ENCODE measurements at regions not wholly inside any gene's neighbourhood (a gene's known extent, or its start where the extent isn't known, plus 50 kb on each side); places are given as distances from the start of the nearest gene placed in this dataset.

GRCh38 chr17:79435296-79435695 lies 175.6 kb downstream of the RBFOX3 start:
- H3K27me3 ChIP-seq (replicated peaks; ENCODE audit: insufficient read depth) = peaks cover 11% of the 10 kb centered on the region; the same call in 1 of the 2 replicates
- no peak for DNase-seq
- no peak overlapping the region for H3K27ac ChIP-seq
- no peaks in the 10 kb centered on the region for H4K20me1 ChIP-seq (ENCODE audit: insufficient read depth)
- no peaks in the 10 kb centered on the region for H3K9me2 ChIP-seq (ENCODE audit: insufficient read depth)
- no peaks in the 10 kb centered on the region for H3K9me3 ChIP-seq (ENCODE audit: low read depth)
- H2AFZ ChIP-seq = no peak overlapping the region
- no peaks in the 10 kb centered on the region for H3K79me2 ChIP-seq (ENCODE audit: insufficient read depth)
- H3F3A ChIP-seq (ENCODE audit: insufficient read depth) = no peaks in the 10 kb centered on the region
- TF ChIP-seq EZH2phosphoT487 (IDR thresholded peaks at IDR 0.05; ENCODE audit: insufficient read depth, low read depth) = no peak
- no peak for TF ChIP-seq EZH2 (IDR thresholded peaks at IDR 0.05; ENCODE audit: insufficient read depth, poor library complexity, severe bottlenecking)
- H3K9ac ChIP-seq = no peak overlapping the region
- H3K4me1 ChIP-seq (ENCODE audit: insufficient read depth) = no peaks in the 10 kb centered on the region
- in situ Hi-C loops (cut with MboI) = no loop called here
- no peak overlapping the region for H3K4me3 ChIP-seq
- no peak overlapping the region for H3K4me2 ChIP-seq (ENCODE audit: unreplicated experiment)
- WGBS, 2 experiments (ENCODE audit: low coverage in 1 of 2, low lambda C conversion rate in 2 of 2, missing lambda C conversion rate in 2 of 2) = 6 to 13% methylated on average over 6 of the region's 6 CpGs
- H3K36me3 ChIP-seq (ENCODE audit: low read depth) = no peaks in the 10 kb centered on the region

- H3K4me3 ChIP-seq = no peak overlapping the region
- no peaks in the 10 kb centered on the region for H3F3A ChIP-seq (ENCODE audit: insufficient read depth)
- no peak for DNase-seq
- H3K4me1 ChIP-seq (ENCODE audit: insufficient read depth) = no peaks in the 10 kb centered on the region
- no peak overlapping the region for H3K4me2 ChIP-seq (ENCODE audit: unreplicated experiment)
- H2AFZ ChIP-seq = no peak overlapping the region
- no peaks in the 10 kb centered on the region for H3K9me2 ChIP-seq (ENCODE audit: insufficient read depth)
- no peaks in the 10 kb centered on the region for H3K9me3 ChIP-seq (ENCODE audit: low read depth)
- no peaks in the 10 kb centered on the region for H3K79me2 ChIP-seq (ENCODE audit: insufficient read depth)
- no peak overlapping the region for H3K9ac ChIP-seq
- TF ChIP-seq EZH2 (IDR thresholded peaks at IDR 0.05; ENCODE audit: insufficient read depth, poor library complexity, severe bottlenecking) (no peak), EZH2phosphoT487 (IDR thresholded peaks at IDR 0.05; ENCODE audit: insufficient read depth, low read depth) (no peak)
- no peak overlapping the region for H3K27ac ChIP-seq
- no peaks in the 10 kb centered on the region for H3K36me3 ChIP-seq (ENCODE audit: low read depth)
- H3K27me3 ChIP-seq (replicated peaks; ENCODE audit: insufficient read depth) = peaks cover 17% of the 10 kb centered on the region; the same call in 1 of the 2 replicates
- in situ Hi-C loops (cut with MboI) = no loop called here
- no peaks in the 10 kb centered on the region for H4K20me1 ChIP-seq (ENCODE audit: insufficient read depth)
- WGBS, 2 experiments (ENCODE audit: low coverage in 1 of 2, low lambda C conversion rate in 2 of 2, missing lambda C conversion rate in 2 of 2) = 66 to 67% methylated on average over 4 of the region's 4 CpGs
Observed at GRCh38 chr17:79434215-79434614, 176.6 kb downstream of the RBFOX3 start.

GRCh38 chr17:79433379-79433778 lies 177.5 kb downstream of the RBFOX3 start:
- DNase-seq = no peak
- WGBS, 2 experiments (ENCODE audit: low coverage in 1 of 2, low lambda C conversion rate in 2 of 2, missing lambda C conversion rate in 2 of 2) = 24 to 29% methylated on average over 6 of the region's 7 CpGs

GRCh38 chr17:79431175-79431574 lies 179.7 kb downstream of the RBFOX3 start:
- Histone ChIP-seq H3K9me2 (ENCODE audit: insufficient read depth) (no peaks in the 10 kb centered on the region), H3K27me3 (replicated peaks; ENCODE audit: insufficient read depth) (peaks cover 17% of the 10 kb centered on the region; the same call in 1 of the 2 replicates), H2AFZ (no peak overlapping the region), H4K20me1 (ENCODE audit: insufficient read depth) (no peaks in the 10 kb centered on the region), H3K9ac (no peak overlapping the region), H3K4me2 (ENCODE audit: unreplicated experiment) (no peak overlapping the region), H3K4me1 (ENCODE audit: insufficient read depth) (no peaks in the 10 kb centered on the region), H3K27ac (no peak overlapping the region), H3K9me3 (ENCODE audit: low read depth) (no peaks in the 10 kb centered on the region), H3K4me3 (no peak overlapping the region), H3K36me3 (ENCODE audit: low read depth) (no peaks in the 10 kb centered on the region), H3K79me2 (ENCODE audit: insufficient read depth) (no peaks in the 10 kb centered on the region), H3F3A (ENCODE audit: insufficient read depth) (no peaks in the 10 kb centered on the region)
- WGBS, 2 experiments (ENCODE audit: low coverage in 1 of 2, low lambda C conversion rate in 2 of 2, missing lambda C conversion rate in 2 of 2) = 70 to 72% methylated on average over 8 of the region's 8 CpGs
- DNase-seq = no peak
- TF ChIP-seq EZH2phosphoT487 (IDR thresholded peaks at IDR 0.05; ENCODE audit: insufficient read depth, low read depth) = no peak
- TF ChIP-seq EZH2 (IDR thresholded peaks at IDR 0.05; ENCODE audit: insufficient read depth, poor library complexity, severe bottlenecking) = no peak
- in situ Hi-C loops (cut with MboI) = no loop called here

More at GRCh38 chr17:79433379-79433778, 177.5 kb downstream of the RBFOX3 start:
- no peak overlapping the region for H3K4me3 ChIP-seq
- no peak overlapping the region for H3K9ac ChIP-seq
- no peaks in the 10 kb centered on the region for H3K4me1 ChIP-seq (ENCODE audit: insufficient read depth)
- no peaks in the 10 kb centered on the region for H4K20me1 ChIP-seq (ENCODE audit: insufficient read depth)
- H3K27ac ChIP-seq = no peak overlapping the region
- in situ Hi-C loops (cut with MboI) = no loop called here
- peaks cover 17% of the 10 kb centered on the region; the same call in 1 of the 2 replicates for H3K27me3 ChIP-seq (replicated peaks; ENCODE audit: insufficient read depth)
- no peaks in the 10 kb centered on the region for H3K36me3 ChIP-seq (ENCODE audit: low read depth)
- no peak for TF ChIP-seq EZH2phosphoT487 (IDR thresholded peaks at IDR 0.05; ENCODE audit: insufficient read depth, low read depth)
- no peak for TF ChIP-seq EZH2 (IDR thresholded peaks at IDR 0.05; ENCODE audit: insufficient read depth, poor library complexity, severe bottlenecking)
- no peak overlapping the region for H3K4me2 ChIP-seq (ENCODE audit: unreplicated experiment)
- H3F3A ChIP-seq (ENCODE audit: insufficient read depth) = no peaks in the 10 kb centered on the region
- no peaks in the 10 kb centered on the region for H3K9me3 ChIP-seq (ENCODE audit: low read depth)
- H3K79me2 ChIP-seq (ENCODE audit: insufficient read depth) = no peaks in the 10 kb centered on the region
- no peaks in the 10 kb centered on the region for H3K9me2 ChIP-seq (ENCODE audit: insufficient read depth)
- no peak overlapping the region for H2AFZ ChIP-seq

All from GM23248 (cell line).